GM12892 (cell line): ENCODE measurements at regions not wholly inside any gene's neighbourhood (a gene's known extent, or its start where the extent isn't known, plus 50 kb on each side); places are given as distances from the start of the nearest gene placed in this dataset.

Source experiments
- DNase-seq: peaks from one replicate; pipeline ENCODE4 v3.0.0; 2011; ENCODE audit not compliant: insufficient read length
- FAIRE-seq: peaks from 2 replicates; lab custom pipeline; 2011; peaks lifted over from hg19 to GRCh38; lab: Jason Lieb, UNC
- POLR2A ChIP-seq: IDR thresholded peaks from 2 replicates; pipeline ENCODE4 v1.6.1; 2011; ENCODE audit warnings: low read depth, low read length, control low read depth
- POLR2AphosphoS5 ChIP-seq: IDR thresholded peaks from 2 replicates; pipeline ENCODE4 v1.6.1; 2011; ENCODE audit warnings: low read depth, low read length, control low read depth
- TAF1 ChIP-seq: IDR thresholded peaks from 2 replicates; pipeline ENCODE4 v1.6.1; 2011; ENCODE audit warnings: low read depth, mild to moderate bottlenecking, control low read depth, low read length, borderline replicate concordance

DNA sequence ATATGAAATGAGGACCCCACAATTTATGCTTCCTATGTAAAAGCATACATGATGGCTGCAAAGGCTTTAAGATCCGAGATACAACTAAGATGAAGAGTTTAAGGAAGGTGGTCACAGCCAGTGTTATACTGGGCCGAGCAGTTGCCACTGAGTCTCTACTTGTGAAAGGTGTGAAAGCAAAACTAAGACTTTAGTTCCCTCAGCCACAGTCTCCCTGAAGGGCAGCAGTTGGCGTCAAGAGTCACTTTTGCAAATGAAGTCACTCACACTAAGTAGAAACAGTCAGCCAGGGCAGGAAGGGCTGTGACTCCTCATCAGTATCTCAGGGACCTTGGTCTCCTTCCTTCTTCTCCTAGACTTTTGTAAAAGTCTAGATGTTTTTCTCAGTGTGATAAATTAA, 191.6 kb upstream of the MCHR2 start:
- DNase-seq (no peak), FAIRE-seq (no peak)
- no peak for TF ChIP-seq POLR2A
- no peak for TF ChIP-seq POLR2AphosphoS5
- no peak for TF ChIP-seq TAF1

DNA sequence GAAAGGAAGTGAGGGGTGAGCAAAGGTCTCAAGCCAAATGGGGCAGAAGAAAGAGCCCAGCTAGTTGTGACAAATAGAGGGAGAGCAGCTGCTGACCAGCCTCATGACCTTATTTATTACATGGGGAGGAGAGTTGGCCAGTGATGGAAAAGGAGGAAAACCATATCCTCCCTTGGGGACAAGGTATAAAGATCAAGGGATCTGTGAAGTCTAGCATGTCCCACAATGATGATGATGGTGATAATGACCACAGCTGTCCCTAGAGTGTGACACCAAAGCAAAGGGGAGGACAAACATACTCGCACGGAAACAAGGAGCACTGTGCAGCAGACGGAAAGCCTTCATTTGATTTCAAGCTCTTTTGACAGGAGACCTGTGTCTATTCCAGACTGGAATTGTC, 190.4 kb upstream of the MCHR2 start:
- FAIRE-seq (no peak), DNase-seq (no peak)
- TF ChIP-seq POLR2AphosphoS5 (no peak), TAF1 (no peak)

DNA sequence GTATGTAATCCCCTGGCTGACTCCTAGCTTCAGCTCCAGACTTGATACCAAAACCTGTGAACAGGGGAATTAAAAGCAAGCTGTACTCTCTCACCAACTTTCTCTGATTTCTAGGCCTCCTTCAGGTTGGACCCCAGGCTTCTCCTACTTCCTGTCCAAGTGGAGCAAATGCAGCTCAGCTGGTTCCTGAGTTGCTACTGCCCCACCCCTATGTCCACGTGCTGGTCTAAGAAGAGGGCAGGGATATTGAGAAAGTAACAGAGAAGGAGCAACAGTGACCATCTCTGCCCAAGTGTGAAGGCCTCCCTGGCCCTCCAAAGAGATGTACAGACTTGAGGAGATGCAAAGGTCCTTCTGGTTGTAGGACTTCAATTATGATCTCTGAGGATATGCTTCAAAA, 188.3 kb upstream of the MCHR2 start:
- no peak for DNase-seq
- TF ChIP-seq POLR2A: no peak
- FAIRE-seq: no peak

DNA sequence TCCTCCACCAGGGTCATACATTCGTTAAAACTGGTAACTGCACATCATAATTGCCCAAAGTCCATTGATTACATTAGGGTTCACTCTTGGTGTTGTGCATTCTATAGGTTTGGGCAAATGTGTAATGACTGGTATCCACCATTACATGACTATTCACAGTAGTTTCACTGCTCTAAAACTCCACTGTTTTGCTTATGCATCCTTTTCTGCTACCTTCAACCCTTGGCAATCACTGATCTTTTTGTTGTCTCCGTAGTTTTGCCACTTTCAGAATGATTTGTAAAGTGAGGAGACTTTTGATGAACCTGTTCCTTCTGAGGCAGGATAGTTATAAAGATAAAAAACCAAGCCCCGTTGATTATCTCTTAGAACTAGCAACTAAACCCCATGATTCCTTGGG, 187.3 kb upstream of the MCHR2 start:
- FAIRE-seq (no peak), DNase-seq (no peak)
- no peak for TF ChIP-seq TAF1
- TF ChIP-seq POLR2A: no peak
- no peak for TF ChIP-seq POLR2AphosphoS5

DNA sequence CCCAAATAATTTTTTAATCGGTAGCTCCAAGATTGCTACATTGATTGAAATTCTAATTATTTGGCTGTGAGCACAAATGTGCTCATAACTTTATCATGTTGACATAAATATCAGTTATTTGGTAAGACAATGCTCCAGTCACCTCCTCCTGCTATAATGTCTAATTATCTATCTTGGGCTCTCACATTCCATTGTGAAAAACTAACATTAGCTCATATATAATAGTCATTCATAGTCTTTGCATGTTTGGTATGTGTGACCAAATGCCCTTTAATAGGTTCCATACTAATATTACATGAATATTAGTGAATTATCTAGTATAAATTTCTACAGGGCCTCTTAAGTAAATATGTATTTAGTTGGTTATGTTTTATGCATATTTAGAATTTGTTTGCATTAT, 185.6 kb upstream of the MCHR2 start:
- DNase-seq: no peak

DNA sequence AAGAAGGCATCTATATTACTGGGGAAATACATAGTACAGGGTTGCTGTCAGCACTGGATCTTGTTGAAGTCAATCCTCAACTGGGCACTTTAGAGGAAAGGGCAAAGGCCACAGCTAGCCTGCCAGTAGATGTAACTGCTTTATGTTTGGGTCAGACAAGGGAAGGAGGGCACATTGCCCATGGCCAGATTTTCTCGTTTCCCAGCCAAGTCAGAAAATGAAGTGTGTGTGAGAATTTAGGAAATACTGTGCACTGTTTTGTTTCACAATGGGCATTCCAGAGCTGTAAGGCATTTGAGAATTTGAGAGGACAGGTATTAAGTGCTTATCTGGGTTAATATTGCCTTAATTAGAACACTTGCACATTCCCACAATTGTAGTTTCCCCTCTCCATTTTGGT, 183.9 kb upstream of the MCHR2 start:
- no peak for TF ChIP-seq POLR2A
- TF ChIP-seq POLR2AphosphoS5: no peak
- no peak for TF ChIP-seq TAF1
- FAIRE-seq (no peak), DNase-seq (no peak)

More for the DNA sequence above, 185.6 kb upstream of the MCHR2 start:
- no peak for TF ChIP-seq TAF1
- TF ChIP-seq POLR2A: no peak
- no peak for TF ChIP-seq POLR2AphosphoS5
- FAIRE-seq: no peak

DNA sequence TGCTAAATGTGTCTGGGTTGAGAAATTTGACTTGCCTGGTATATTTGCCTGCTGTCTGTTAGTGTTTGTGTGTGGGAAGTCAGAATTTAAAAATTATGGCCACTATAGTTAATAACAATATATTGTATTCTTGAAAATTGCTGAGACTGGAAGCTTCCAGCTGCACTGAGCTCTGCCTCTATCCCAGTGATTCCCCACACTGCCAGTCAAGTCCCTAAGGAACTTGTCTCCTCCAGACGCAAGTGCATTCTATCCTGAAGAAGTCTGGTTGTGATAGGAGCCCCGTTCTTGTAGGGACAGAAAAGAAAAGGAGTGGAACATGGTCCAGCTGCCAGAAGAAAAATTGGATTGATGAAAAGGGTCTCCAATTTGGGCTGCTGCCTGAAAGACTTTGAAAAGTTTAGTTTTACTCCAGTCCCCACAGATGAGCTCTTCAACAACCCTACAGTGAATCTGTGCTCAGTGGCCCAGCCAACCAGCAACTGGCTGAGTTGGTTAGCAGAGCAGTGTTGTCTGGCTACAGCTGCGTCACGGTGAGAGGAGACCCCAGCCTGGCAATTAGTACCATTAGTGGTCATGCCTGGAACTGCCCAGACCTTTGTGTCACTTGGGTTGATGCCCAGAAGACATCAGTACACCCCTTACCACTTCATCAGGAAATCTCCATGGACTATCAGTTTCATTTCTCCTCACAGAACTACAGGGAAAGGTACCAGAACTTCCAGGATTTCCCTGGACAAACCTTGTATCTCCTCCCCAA, 183.1 kb upstream of the MCHR2 start:
- TF ChIP-seq TAF1: no peak
- no peak for TF ChIP-seq POLR2AphosphoS5
- no peak for TF ChIP-seq POLR2A
- FAIRE-seq (no peak), DNase-seq (no peak)

DNA sequence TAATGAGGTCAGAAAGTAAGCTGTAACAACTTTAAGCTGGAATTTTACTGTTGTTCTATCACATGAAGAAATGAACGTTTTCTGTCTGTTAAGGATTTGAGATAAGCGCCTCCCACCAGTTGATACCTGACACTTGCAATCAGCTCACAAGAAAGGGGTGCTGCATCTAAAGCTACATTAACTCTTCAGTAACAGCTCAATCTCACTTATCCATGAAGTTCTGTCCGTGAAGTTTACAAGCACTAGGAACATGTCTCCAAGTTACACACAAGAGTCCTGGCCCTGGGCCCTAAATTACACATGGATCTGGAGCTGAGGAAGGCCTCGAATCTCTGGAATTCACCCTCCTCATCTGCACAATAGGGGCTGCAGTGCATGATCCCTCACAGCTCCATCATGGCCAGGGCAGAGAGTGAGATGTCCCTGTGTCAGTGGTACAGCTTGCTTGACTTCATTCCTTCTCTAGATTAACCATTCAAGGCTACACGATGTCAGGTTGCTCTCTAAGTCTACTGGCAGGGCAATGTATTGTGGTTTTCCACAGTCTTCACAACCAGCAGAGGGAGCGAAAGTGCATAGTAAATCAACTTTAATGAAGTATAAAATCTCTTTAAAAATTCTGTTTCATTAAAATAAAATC, 182.4 kb upstream of the MCHR2 start:
- no peak for TF ChIP-seq POLR2A
- TF ChIP-seq TAF1: no peak
- TF ChIP-seq POLR2AphosphoS5: no peak
- no peak for FAIRE-seq
- DNase-seq: no peak

DNA sequence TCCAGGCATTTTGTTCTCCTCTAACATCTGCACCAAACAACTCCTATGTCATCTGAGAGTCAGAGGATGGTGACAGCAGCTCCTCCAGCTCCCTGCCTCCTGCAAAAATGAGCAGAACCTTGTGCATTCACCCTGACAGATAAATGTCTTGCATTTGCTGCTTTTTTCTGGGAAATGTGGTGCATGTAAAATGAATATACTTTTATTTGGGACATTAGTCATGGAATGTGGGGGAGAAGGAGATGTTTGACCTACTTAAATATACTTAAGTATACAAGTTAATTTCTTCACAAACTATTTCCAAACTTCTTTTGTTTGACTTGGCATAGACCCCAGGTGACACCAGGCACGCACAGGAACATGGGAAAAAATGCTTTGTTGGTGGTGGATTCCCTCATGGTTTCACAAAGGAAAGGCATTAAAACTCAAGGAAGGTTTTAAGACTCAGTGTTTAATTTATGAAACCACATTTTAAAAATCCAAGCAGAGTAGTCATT, 181.8 kb upstream of the MCHR2 start:
- FAIRE-seq (no peak), DNase-seq (no peak)
- TF ChIP-seq POLR2AphosphoS5: no peak
- TF ChIP-seq POLR2A: no peak
- TF ChIP-seq TAF1: no peak

DNA sequence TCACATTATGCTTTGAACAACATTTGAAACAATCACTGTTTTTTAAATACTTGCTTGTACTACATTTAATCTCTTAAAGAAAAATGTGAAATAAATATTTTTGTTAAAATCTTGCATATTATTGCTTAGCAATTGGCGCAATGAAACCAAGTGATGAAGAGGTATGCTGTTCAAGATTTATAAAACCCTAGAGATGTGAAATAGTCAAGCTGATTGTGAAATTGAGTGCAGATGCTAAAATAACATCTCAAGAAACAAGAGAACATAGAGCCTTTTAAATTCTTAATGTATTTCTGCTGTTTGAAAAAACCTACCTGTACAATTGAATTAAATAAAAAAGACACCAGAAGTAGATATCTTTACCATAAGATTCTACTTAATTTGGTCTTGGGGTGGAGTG, 179.2 kb upstream of the MCHR2 start:
- no peak for FAIRE-seq
- DNase-seq: no peak
- no peak for TF ChIP-seq POLR2AphosphoS5
- no peak for TF ChIP-seq POLR2A
- no peak for TF ChIP-seq TAF1

DNA sequence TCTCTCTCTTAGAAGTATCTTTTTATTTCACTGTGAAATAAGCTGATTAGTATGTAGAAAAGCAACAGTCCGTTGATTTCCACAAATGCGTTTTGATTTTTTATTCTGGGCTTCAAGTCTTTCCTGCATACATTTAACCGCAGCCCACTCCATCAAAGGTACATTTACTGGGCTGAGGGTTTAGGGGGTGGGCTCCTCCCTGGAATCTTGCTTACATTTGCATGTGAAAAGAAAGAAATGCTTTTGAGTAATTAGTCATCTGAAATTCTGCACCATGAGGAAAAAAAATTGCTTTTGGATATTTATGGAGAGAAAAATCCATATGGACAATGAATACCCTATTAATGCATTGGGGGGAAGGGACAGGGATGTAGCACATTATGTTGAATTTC, 178.3 kb upstream of the MCHR2 start:
- no peak for DNase-seq
- no peak for FAIRE-seq
- TF ChIP-seq TAF1: no peak
- no peak for TF ChIP-seq POLR2AphosphoS5
- no peak for TF ChIP-seq POLR2A

DNA sequence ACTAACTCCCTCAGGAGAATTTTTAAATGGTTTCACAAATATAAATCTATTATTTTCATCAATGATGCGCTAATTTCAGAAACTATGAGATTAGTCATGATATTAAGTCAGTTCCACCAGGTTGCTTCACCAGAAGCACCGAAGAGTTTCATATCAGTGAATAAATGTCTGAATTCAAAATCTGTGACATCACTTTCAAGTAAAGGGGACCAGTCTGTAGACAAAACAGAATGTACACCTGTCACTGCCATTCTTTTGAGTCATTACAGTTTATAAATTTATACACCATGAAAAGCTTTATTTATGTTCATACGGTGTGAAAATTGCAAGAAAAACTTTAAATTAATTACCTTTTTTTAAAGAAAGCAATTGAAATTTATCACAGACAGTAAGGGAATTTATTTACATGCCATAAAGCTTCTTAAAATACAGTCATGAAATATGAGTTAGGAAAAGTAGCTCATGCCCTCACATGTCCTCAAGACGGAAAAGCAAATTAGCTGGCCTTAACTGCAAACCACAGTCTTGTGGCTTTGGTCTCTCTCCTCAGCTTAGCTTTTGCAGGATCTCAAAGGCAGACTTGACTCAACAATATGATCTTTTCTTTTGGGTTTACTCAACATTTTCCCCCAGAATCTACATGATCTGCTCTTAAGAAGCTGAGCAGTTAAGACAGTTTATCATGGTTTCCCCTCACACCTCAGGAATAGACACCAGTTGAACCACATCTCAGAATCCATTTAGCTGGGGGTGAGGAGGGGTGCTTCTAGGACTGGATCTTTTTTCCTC, 177.7 kb upstream of the MCHR2 start:
- no peak for FAIRE-seq
- TF ChIP-seq TAF1: no peak
- no peak for TF ChIP-seq POLR2A
- no peak for TF ChIP-seq POLR2AphosphoS5
- DNase-seq: no peak
